ENCODE measurements at regions not wholly inside any gene's neighbourhood (a gene's known extent, or its start where the extent isn't known, plus 50 kb on each side); places are given as distances from the start of the nearest gene placed in this dataset.

GRCh38 chr3:177358977-177359592 is 161.8 kb upstream of the TBL1XR1 start (continued):
- TF ChIP-seq MAZ (IDR thresholded peaks at IDR 0.05; ENCODE audit: borderline replicate concordance, low read depth, low read length) (no peak), MAZ (CRISPR knock-in tag; IDR thresholded peaks at IDR 0.05; ENCODE audit: low read depth) (peak; percentile 49; the same call in 1 of the 2 replicates), CHCHD3 (CRISPR knock-in tag; IDR thresholded peaks at IDR 0.05) (0 out of 2 replicates have a peak, but pooled peaks have one; percentile 27), ZC3H4 (CRISPR knock-in tag; IDR thresholded peaks at IDR 0.05; ENCODE audit: borderline replicate concordance) (peak; percentile 97), ZNF331 (CRISPR knock-in tag; IDR thresholded peaks at IDR 0.05) (no peak), ZNF451 (CRISPR knock-in tag; IDR thresholded peaks at IDR 0.05) (no peak), ZNF124 (CRISPR knock-in tag; IDR thresholded peaks at IDR 0.05) (no peak), ZMYM4 (CRISPR knock-in tag; IDR thresholded peaks at IDR 0.05) (no peak), CREBL2 (CRISPR knock-in tag; IDR thresholded peaks at IDR 0.05; ENCODE audit: borderline replicate concordance) (no peak), SOX6 (IDR thresholded peaks at IDR 0.05) (no peak), SOX6 (CRISPR knock-in tag; IDR thresholded peaks at IDR 0.05) (peak; percentile 6; the same call in 1 of the 2 replicates), EED (CRISPR knock-in tag; IDR thresholded peaks at IDR 0.05) (peak; percentile 76), CREM (IDR thresholded peaks at IDR 0.05) (peak; percentile 36; the same call in 1 of the 2 replicates), CREM (CRISPR knock-in tag; IDR thresholded peaks at IDR 0.05) (no peak), TP53 (CRISPR knock-in tag; conservative IDR thresholded peaks at IDR 0.05) (no peak; the same call in 1 of the 2 replicates), ZNF446 (CRISPR knock-in tag; IDR thresholded peaks at IDR 0.05) (0 out of 2 replicates have a peak, but pooled peaks have one; percentile 14), PCBP1 (IDR thresholded peaks at IDR 0.05; ENCODE audit: borderline replicate concordance, low read depth, low read length) (peak; percentile 31; the same call in 1 of the 2 replicates), TFAP4 (IDR thresholded peaks at IDR 0.05; ENCODE audit: borderline replicate concordance, low read depth) (peak; percentile 5; the same call in 1 of the 2 replicates), ZNF564 (CRISPR knock-in tag; IDR thresholded peaks at IDR 0.05) (peak; percentile 59; the same call in 1 of the 2 replicates), ZNF605 (CRISPR knock-in tag; IDR thresholded peaks at IDR 0.05) (peak; percentile 64; the same call in 1 of the 2 replicates), FLYWCH1 (CRISPR knock-in tag; IDR thresholded peaks at IDR 0.05) (no peak), ZNF574 (CRISPR knock-in tag; IDR thresholded peaks at IDR 0.05) (0 out of 2 replicates have a peak, but pooled peaks have one; percentile 7), BCL6 (CRISPR knock-in tag; IDR thresholded peaks at IDR 0.05) (0 out of 2 replicates have a peak, but pooled peaks have one; percentile 4), RFX1 (IDR thresholded peaks at IDR 0.05) (no peak), CC2D1A (CRISPR knock-in tag; IDR thresholded peaks at IDR 0.05) (no peak), ZNF20 (CRISPR knock-in tag; IDR thresholded peaks at IDR 0.05) (0 out of 2 replicates have a peak, but pooled peaks have one; percentile 18), ZNF891 (CRISPR knock-in tag; IDR thresholded peaks at IDR 0.05) (no peak), CHD2 (IDR thresholded peaks at IDR 0.05; ENCODE audit: low read depth, low read length) (no peak)
